ENCODE measurements at regions not wholly inside any gene's neighbourhood (a gene's known extent, or its start where the extent isn't known, plus 50 kb on each side); places are given as distances from the start of the nearest gene placed in this dataset.

- Histone ChIP-seq H3K4me3 (ENCODE audit: low read depth in 1 of 3, low read length in 3 of 3) (peak overlapping the region in 2 of 3 donors; percentile 23 to 50), H3K27ac (ENCODE audit: low read depth in 1 of 2, low read length in 2 of 2) (no peak overlapping the region), H3K27me3 (ENCODE audit: control insufficient read depth in 4 of 4, insufficient read depth in 4 of 4, low read length in 3 of 4) (no peaks in the 10 kb centered on the region), H3K9me3 (ENCODE audit: control insufficient read depth in 4 of 4, low read length in 3 of 4) (no peaks in the 10 kb centered on the region), H3K4me1 (ENCODE audit: control insufficient read depth in 4 of 4, insufficient read depth in 4 of 4, low read length in 3 of 4) (peaks cover 0 to 7% (median 2%) of the 10 kb centered on the region in 4 donors), H3K9ac (ENCODE audit: low read depth in 1 of 2, low read length in 2 of 2) (no peak overlapping the region), H3K36me3 (ENCODE audit: control insufficient read depth in 4 of 4, insufficient read depth in 3 of 4, low read depth in 1 of 4, low read length in 3 of 4) (no peaks in the 10 kb centered on the region)
- DNase-seq (ENCODE audit: low spot score): no peak
- WGBS: 54% methylated on average over 4 of the region's 4 CpGs
- TF ChIP-seq NR2F2 (IDR thresholded peaks at IDR 0.05): no peak
- TF ChIP-seq YY1 (IDR thresholded peaks at IDR 0.05): no peak
- no peak for TF ChIP-seq RXRA (IDR thresholded peaks at IDR 0.05)
- no peak for TF ChIP-seq RAD21 (IDR thresholded peaks at IDR 0.05)
- no peak for TF ChIP-seq FOXA2 (IDR thresholded peaks at IDR 0.05)
- TF ChIP-seq GABPA (IDR thresholded peaks at IDR 0.05 in 1 of 2, conservative IDR thresholded peaks at IDR 0.05 in 1 of 2): no peak
- no peak for TF ChIP-seq FOXA1 (IDR thresholded peaks at IDR 0.05)
- TF ChIP-seq JUND (IDR thresholded peaks at IDR 0.05): no peak
Observed at GRCh38 chr3:8416965-8417364, 84.7 kb upstream of the LMCD1 start.

GRCh38 chr3:8420612-8421011 is 81.0 kb upstream of the LMCD1 start:
- Histone ChIP-seq H3K9ac (ENCODE audit: low read depth in 1 of 2, low read length in 2 of 2) (no peak overlapping the region), H3K36me3 (ENCODE audit: control insufficient read depth in 4 of 4, insufficient read depth in 3 of 4, low read depth in 1 of 4, low read length in 3 of 4) (no peaks in the 10 kb centered on the region)

More at GRCh38 chr3:8420612-8421011, 81.0 kb upstream of the LMCD1 start:
- no peaks in the 10 kb centered on the region for H3K9me3 ChIP-seq (ENCODE audit: control insufficient read depth in 4 of 4, low read length in 3 of 4)
- DNase-seq (ENCODE audit: low spot score): no peak
- TF ChIP-seq REST (IDR thresholded peaks at IDR 0.05) (no peak), FOXA2 (IDR thresholded peaks at IDR 0.05) (no peak), TAF1 (conservative IDR thresholded peaks at IDR 0.05) (no peak), JUND (IDR thresholded peaks at IDR 0.05) (no peak), ATF3 (IDR thresholded peaks at IDR 0.05) (no peak), SP1 (IDR thresholded peaks at IDR 0.05) (no peak), HNF4A (conservative IDR thresholded peaks at IDR 0.05) (no peak), MAX (IDR thresholded peaks at IDR 0.05) (no peak), RXRA (IDR thresholded peaks at IDR 0.05) (no peak), GABPA (IDR thresholded peaks at IDR 0.05 in 1 of 2, conservative IDR thresholded peaks at IDR 0.05 in 1 of 2) (no peak)
- 96% methylated on average over 2 of the region's 2 CpGs for WGBS
- no peak overlapping the region for H3K4me3 ChIP-seq (ENCODE audit: low read depth in 1 of 3, low read length in 3 of 3)
- H3K27me3 ChIP-seq (ENCODE audit: control insufficient read depth in 4 of 4, insufficient read depth in 4 of 4, low read length in 3 of 4): no peaks in the 10 kb centered on the region
- peaks cover 0 to 3% (median 2%) of the 10 kb centered on the region in 4 donors for H3K4me1 ChIP-seq (ENCODE audit: control insufficient read depth in 4 of 4, insufficient read depth in 4 of 4, low read length in 3 of 4)
- H3K27ac ChIP-seq (ENCODE audit: low read depth in 1 of 2, low read length in 2 of 2): no peak overlapping the region
